HCT116 (cell line): ENCODE measurements at regions not wholly inside any gene's neighbourhood (a gene's known extent, or its start where the extent isn't known, plus 50 kb on each side); places are given as distances from the start of the nearest gene placed in this dataset.
"Not testable (repeated sequence)": the region's sequence is repeated elsewhere in the genome, so short reads cannot be mapped to it uniquely, and the experiment has no call there.

Source experiments
- CTCF ChIP-seq, 3 experiments: fragments of 200-600 bp in 1 of 3; sonication (generic) in 1 of 3; IDR thresholded peaks in 2 of 3; conservative IDR thresholded peaks in 1 of 3; 2 replicates each; pipeline ENCODE4 v1.5.1; 2012 to 2017; ENCODE audit warnings: low read depth in 2 of 3, low read length in 2 of 3, antibody characterized with exemption in 1 of 3, borderline replicate concordance in 1 of 3, control low read depth in 1 of 3, mild to moderate bottlenecking in 1 of 3, mixed read lengths in 1 of 3, mixed run types in 1 of 3, moderate library complexity in 1 of 3; ENCODE audit not compliant: insufficient read depth in 1 of 3
- EGR1 ChIP-seq: IDR thresholded peaks from 2 replicates; pipeline ENCODE4 v1.6.1; 2012; ENCODE audit warnings: low read depth
- EZH2 ChIP-seq: fragments of 200-600 bp; sonication (generic); IDR thresholded peaks from 2 replicates; pipeline ENCODE4 v1.6.1; 2017; ENCODE audit warnings: antibody characterized with exemption, mixed run types
- POLR2A ChIP-seq: IDR thresholded peaks from 2 replicates; pipeline ENCODE4 v1.7.0; 2011; ENCODE audit warnings: borderline replicate concordance; ENCODE audit not compliant: insufficient read depth, insufficient read length; ENCODE audit errors: extremely low read depth
- POLR2AphosphoS5 ChIP-seq: IDR thresholded peaks from 2 replicates; pipeline ENCODE4 v1.6.1; 2011; ENCODE audit warnings: mild to moderate bottlenecking, low read depth, low read length, moderate library complexity
- RAD21 ChIP-seq: IDR thresholded peaks from 2 replicates; pipeline ENCODE4 v1.6.1; 2012; ENCODE audit warnings: low read depth, mild to moderate bottlenecking

- TF ChIP-seq RAD21; POLR2A; EGR1; EZH2; CTCF (IDR thresholded peaks at IDR 0.05 in 2 of 3, conservative IDR thresholded peaks at IDR 0.05 in 1 of 3; ENCODE audit: borderline replicate concordance in 1 of 3, insufficient read depth in 1 of 3, low read depth in 2 of 3, low read length in 2 of 3); POLR2AphosphoS5: not testable (repeated sequence)
Measured at GRCh38 chr6:153331221-153331620, 200.1 kb upstream of the RGS17 start.
